ENCODE measurements at regions not wholly inside any gene's neighbourhood (a gene's known extent, or its start where the extent isn't known, plus 50 kb on each side); places are given as distances from the start of the nearest gene placed in this dataset.

GRCh38 chr16:62477796-62478195 is 441.6 kb upstream of the CDH8 start:
- DNase-seq, result no peak

GRCh38 chr16:62475573-62475972 is 439.3 kb upstream of the CDH8 start:
- no peak for DNase-seq

- DNase-seq, result no peak
Observed at GRCh38 chr16:62462971-62463370, 426.7 kb upstream of the CDH8 start.

- no peak for DNase-seq
Observed at GRCh38 chr16:62450291-62450690, 414.1 kb upstream of the CDH8 start.

GRCh38 chr16:62445909-62446308 is 409.7 kb upstream of the CDH8 start:
- no peak for DNase-seq

- DNase-seq, result no peak
Observed at GRCh38 chr16:62424206-62424605, 388.0 kb upstream of the CDH8 start.

GRCh38 chr16:62408760-62409159 is 372.5 kb upstream of the CDH8 start:
- DNase-seq, result no peak

GRCh38 chr16:62406387-62406786 is 370.1 kb upstream of the CDH8 start:
- DNase-seq, result no peak

- DNase-seq, result no peak
Observed at GRCh38 chr16:62404842-62405611, 368.8 kb upstream of the CDH8 start.

- DNase-seq, result no peak
Observed at GRCh38 chr16:62392698-62393097, 356.5 kb upstream of the CDH8 start.

- DNase-seq, result no peak
Observed at GRCh38 chr16:62391940-62392339, 355.7 kb upstream of the CDH8 start.

- no peak for DNase-seq
Observed at GRCh38 chr16:62391134-62391533, 354.9 kb upstream of the CDH8 start.

- no peak for DNase-seq
Observed at GRCh38 chr16:62390214-62390613, 354.0 kb upstream of the CDH8 start.

- no peak for DNase-seq
Observed at GRCh38 chr16:62386411-62386810, 350.2 kb upstream of the CDH8 start.

- DNase-seq, result no peak
Observed at GRCh38 chr16:62383941-62384340, 347.7 kb upstream of the CDH8 start.

GRCh38 chr16:62370445-62370844 is 334.2 kb upstream of the CDH8 start:
- no peak for DNase-seq

- no peak for DNase-seq
Observed at GRCh38 chr16:62363501-62363900, 327.3 kb upstream of the CDH8 start.

- no peak for DNase-seq
Observed at GRCh38 chr16:62353355-62353754, 317.1 kb upstream of the CDH8 start.

- DNase-seq, result no peak
Observed at GRCh38 chr16:62342216-62342615, 306.0 kb upstream of the CDH8 start.

- DNase-seq, result no peak
Observed at GRCh38 chr16:62335356-62335755, 299.1 kb upstream of the CDH8 start.

GRCh38 chr16:62321606-62322005 is 285.4 kb upstream of the CDH8 start:
- DNase-seq, result no peak

- DNase-seq, result no peak
Observed at GRCh38 chr16:62298600-62298999, 262.4 kb upstream of the CDH8 start.

GRCh38 chr16:62294213-62294972 is 258.2 kb upstream of the CDH8 start:
- no peak for DNase-seq

GRCh38 chr16:62288990-62289629 is 252.9 kb upstream of the CDH8 start:
- DNase-seq, result no peak
